NCI-H748 (cell line): ENCODE measurements at regions not wholly inside any gene's neighbourhood (a gene's known extent, or its start where the extent isn't known, plus 50 kb on each side); places are given as distances from the start of the nearest gene placed in this dataset.

Experiments used
- DNase-seq: peaks from one replicate; lab custom pipeline; 2025; ENCODE audit not compliant: unreplicated experiment; lab: John Stamatoyannopoulos, UW

- DNase-seq = no peak
These were observed 190.7 kb upstream of the NCAM1 start for GRCh38 chr11:112770487-112770886.

- no peak for DNase-seq
These were observed 189.4 kb upstream of the NCAM1 start for GRCh38 chr11:112771851-112772250.

GRCh38 chr11:112773264-112773663, 188.0 kb upstream of the NCAM1 start:
- DNase-seq = no peak

GRCh38 chr11:112776834-112777233, 184.4 kb upstream of the NCAM1 start:
- DNase-seq = no peak

- no peak for DNase-seq
These were observed 183.9 kb upstream of the NCAM1 start for GRCh38 chr11:112777283-112777751.

- DNase-seq = no peak
These were observed 182.9 kb upstream of the NCAM1 start for GRCh38 chr11:112778091-112778876.

- no peak for DNase-seq
These were observed 182.3 kb upstream of the NCAM1 start for GRCh38 chr11:112778877-112779266.

- no peak for DNase-seq
These were observed 180.7 kb upstream of the NCAM1 start for GRCh38 chr11:112780351-112781087.

GRCh38 chr11:112783945-112784322, 177.3 kb upstream of the NCAM1 start:
- no peak for DNase-seq

- DNase-seq = peak; percentile 18
These were observed 176.7 kb upstream of the NCAM1 start for GRCh38 chr11:112784323-112785073.

GRCh38 chr11:112785149-112785548, 176.1 kb upstream of the NCAM1 start:
- DNase-seq = no peak

GRCh38 chr11:112785719-112786118, 175.5 kb upstream of the NCAM1 start:
- no peak for DNase-seq

- no peak for DNase-seq
These were observed 175.0 kb upstream of the NCAM1 start for GRCh38 chr11:112786196-112786595.

GRCh38 chr11:112786886-112787530, 174.2 kb upstream of the NCAM1 start:
- no peak for DNase-seq

- DNase-seq = no peak
These were observed 171.7 kb upstream of the NCAM1 start for GRCh38 chr11:112789481-112789880.

GRCh38 chr11:112790286-112790685, 170.9 kb upstream of the NCAM1 start:
- DNase-seq = no peak

GRCh38 chr11:112792070-112792469, 169.2 kb upstream of the NCAM1 start:
- no peak for DNase-seq

GRCh38 chr11:112793416-112793815, 167.8 kb upstream of the NCAM1 start:
- DNase-seq = no peak

- no peak for DNase-seq
These were observed 166.8 kb upstream of the NCAM1 start for GRCh38 chr11:112794331-112794846.

- no peak for DNase-seq
These were observed 165.9 kb upstream of the NCAM1 start for GRCh38 chr11:112795142-112795815.
